H1 (cell line): ENCODE measurements at regions not wholly inside any gene's neighbourhood (a gene's known extent, or its start where the extent isn't known, plus 50 kb on each side); places are given as distances from the start of the nearest gene placed in this dataset.

Experiments used
- CTCF ChIA-PET: fragments of 300-600 bp; sonication (Branson Sonifier 250); formaldehyde crosslinking; loops from one replicate; lab custom pipeline; 2021; ENCODE audit not compliant: partially characterized antibody; lab: Charles Lee
- POLR2A ChIA-PET: fragments of 300-600 bp; sonication (Branson Sonifier 250); formaldehyde crosslinking; loops from one replicate; lab custom pipeline; 2021; ENCODE audit warnings: inconsistent platforms; ENCODE audit not compliant: partially characterized antibody; lab: Charles Lee
- DNase-seq, 2 experiments: peaks; one replicate each; pipeline versions ENCODE4 v3.0.0 to v3.0.0-alpha.2; 2010 to 2022; ENCODE audit warnings: low spot score in 2 of 2, low read depth in 1 of 2, mixed read lengths in 1 of 2
- FAIRE-seq: peaks from 2 replicates; lab custom pipeline; 2011; peaks lifted over from hg19 to GRCh38; lab: Jason Lieb, UNC
- H2AFZ ChIP-seq: 2 replicates; pipeline ENCODE4 v1.8.1; 2012; ENCODE audit warnings: low read length, inconsistent platforms
- H2AK5ac ChIP-seq: 2 replicates; pipeline ENCODE4 v1.6.1; 2013; ENCODE audit warnings: low read depth, low read length
- H2BK120ac ChIP-seq: replicated peaks from 2 replicates; pipeline ENCODE3; 2013; ENCODE audit warnings: low read depth, low read length, inconsistent platforms
- H2BK12ac ChIP-seq: 2 replicates; pipeline ENCODE4 v1.6.1; 2013; ENCODE audit warnings: low read depth, low read length
- H2BK15ac ChIP-seq: 2 replicates; pipeline ENCODE4 v1.6.1; 2013; ENCODE audit warnings: low read length
- H2BK20ac ChIP-seq: 2 replicates; pipeline ENCODE4 v1.6.1; 2013; ENCODE audit warnings: low read length
- H2BK5ac ChIP-seq: 2 replicates; pipeline ENCODE4 v1.6.1; 2013; ENCODE audit warnings: low read depth, low read length
- H3K14ac ChIP-seq: 2 replicates; pipeline ENCODE4 v1.6.1; 2013; ENCODE audit warnings: inconsistent platforms; ENCODE audit not compliant: insufficient read length
- H3K18ac ChIP-seq: 2 replicates; pipeline ENCODE4 v1.6.1; 2013; ENCODE audit warnings: low read length; ENCODE audit errors: extremely low read depth
- H3K23ac ChIP-seq: 2 replicates; pipeline ENCODE4 v1.6.1; 2013; ENCODE audit warnings: inconsistent platforms; ENCODE audit not compliant: insufficient read length
- H3K23me2 ChIP-seq: 2 replicates; pipeline ENCODE4 v1.6.1; 2013; ENCODE audit warnings: low read depth, low read length
- H3K27ac ChIP-seq: 2 replicates; pipeline ENCODE4 v1.6.1; 2011; ENCODE audit warnings: low read depth, low read length, inconsistent platforms
- H3K27me3 ChIP-seq, 4 experiments: replicated peaks in 1 of 4; 1 replicate in 1 of 4; 2 replicates in 3 of 4; pipeline versions ENCODE4 v1.6.1 to v1.8.1; 2011 to 2013; ENCODE audit warnings: low read length in 3 of 4, mild to moderate bottlenecking in 3 of 4, inconsistent platforms in 2 of 4, mixed read lengths in 2 of 4, moderate library complexity in 1 of 4; ENCODE audit not compliant: control insufficient read depth in 3 of 4, insufficient read depth in 3 of 4; ENCODE audit errors: extremely low read depth in 1 of 4
- H3K36me3 ChIP-seq, 4 experiments: 2 replicates each; pipeline versions ENCODE4 v1.6.1 to v1.8.1; 2011 to 2013; ENCODE audit warnings: mild to moderate bottlenecking in 4 of 4, low read length in 3 of 4, moderate library complexity in 2 of 4, control low read depth in 1 of 4, inconsistent platforms in 1 of 4; ENCODE audit not compliant: insufficient read depth in 4 of 4, control insufficient read depth in 2 of 4
- H3K4ac ChIP-seq: replicated peaks from 2 replicates; pipeline ENCODE3; 2013; ENCODE audit warnings: low read length, low read depth, mixed read lengths, inconsistent platforms; ENCODE audit not compliant: insufficient read length
- H3K4me1 ChIP-seq, 4 experiments: replicated peaks in 1 of 4; 1 replicate in 1 of 4; 2 replicates in 3 of 4; pipeline versions ENCODE4 v1.6.1 to v1.8.1; 2011 to 2013; ENCODE audit warnings: low read length in 3 of 4, inconsistent platforms in 2 of 4, mixed read lengths in 1 of 4; ENCODE audit not compliant: insufficient read depth in 4 of 4, control insufficient read depth in 3 of 4
- H3K4me2 ChIP-seq, 2 experiments: 2 replicates each; pipeline versions ENCODE4 v1.6.1 to v1.8.1; 2011 to 2013; ENCODE audit warnings: low read depth in 2 of 2, low read length in 2 of 2, control low read depth in 1 of 2, inconsistent platforms in 1 of 2, mild to moderate bottlenecking in 1 of 2; ENCODE audit not compliant: insufficient read depth in 1 of 2
- H3K4me3 ChIP-seq, 4 experiments: fragments of 200-600, 300-600 bp in 1 of 4; sonication (generic), shearing (Covaris generic), sonication (Bioruptor Twin) in 1 of 4; 2 replicates each; pipeline versions ENCODE4 v1.5.1 to v1.8.1; 2011 to 2016; ENCODE audit warnings: low read length in 4 of 4, low read depth in 3 of 4, control low read depth in 2 of 4, inconsistent platforms in 2 of 4, mild to moderate bottlenecking in 2 of 4, mixed read lengths in 1 of 4, moderate library complexity in 1 of 4; ENCODE audit not compliant: insufficient read depth in 2 of 4; ENCODE audit errors: extremely low read depth in 1 of 4
- H3K56ac ChIP-seq: replicated peaks from 2 replicates; pipeline ENCODE3; 2013; ENCODE audit warnings: low read depth, mild to moderate bottlenecking, mixed read lengths, low read length, inconsistent platforms; ENCODE audit not compliant: insufficient read length
- H3K79me1 ChIP-seq: 2 replicates; pipeline ENCODE4 v1.6.1; 2013; ENCODE audit warnings: low read depth, low read length, control low read depth
- H3K79me2 ChIP-seq, 2 experiments: 2 replicates each; pipeline versions ENCODE4 v1.6.1 to v1.8.1; 2012 to 2013; ENCODE audit warnings: low read length in 2 of 2, mild to moderate bottlenecking in 2 of 2, inconsistent platforms in 1 of 2; ENCODE audit not compliant: insufficient read depth in 2 of 2, control insufficient read depth in 1 of 2
- H3K9ac ChIP-seq, 4 experiments: replicated peaks in 1 of 4; 1 replicate in 1 of 4; 2 replicates in 3 of 4; pipeline versions ENCODE4 v1.6.1 to v1.8.1; 2011 to 2013; ENCODE audit warnings: low read depth in 3 of 4, low read length in 3 of 4, control low read depth in 2 of 4, mild to moderate bottlenecking in 2 of 4, moderate library complexity in 2 of 4, inconsistent platforms in 1 of 4; ENCODE audit errors: extremely low read depth in 1 of 4
- H3K9me3 ChIP-seq, 2 experiments: 2 replicates each; pipeline versions ENCODE4 v1.6.1 to v1.8.1; 2012 to 2013; ENCODE audit warnings: mild to moderate bottlenecking in 2 of 2, moderate library complexity in 2 of 2, control low read depth in 1 of 2, inconsistent platforms in 1 of 2, low read depth in 1 of 2, low read length in 1 of 2, mixed read lengths in 1 of 2; ENCODE audit not compliant: insufficient read depth in 2 of 2
- H4K20me1 ChIP-seq, 2 experiments: replicated peaks in 1 of 2; 2 replicates each; pipeline versions ENCODE3 to v1.8.1; 2011 to 2013; ENCODE audit warnings: inconsistent platforms in 2 of 2, low read length in 2 of 2, mild to moderate bottlenecking in 1 of 2; ENCODE audit not compliant: insufficient read depth in 2 of 2, control insufficient read depth in 1 of 2
- H4K5ac ChIP-seq: 2 replicates; pipeline ENCODE4 v1.6.1; 2013; ENCODE audit warnings: low read length, low read depth, mixed read lengths, inconsistent platforms; ENCODE audit not compliant: insufficient read length
- H4K8ac ChIP-seq: 2 replicates; pipeline ENCODE4 v1.8.0; 2013; ENCODE audit warnings: mild to moderate bottlenecking, moderate library complexity, low read length, inconsistent platforms; ENCODE audit not compliant: insufficient read depth; ENCODE audit errors: extremely low read depth
- H4K91ac ChIP-seq: replicated peaks from 2 replicates; pipeline ENCODE3; 2013; ENCODE audit warnings: low read length, mixed read lengths, inconsistent platforms; ENCODE audit not compliant: insufficient read length
- ATF3 ChIP-seq: IDR thresholded peaks from 2 replicates; pipeline ENCODE4 v1.6.1; 2011; ENCODE audit warnings: low read depth, mild to moderate bottlenecking, low read length; ENCODE audit not compliant: insufficient read depth
- BRCA1 ChIP-seq: IDR thresholded peaks from 2 replicates; pipeline ENCODE4 v1.6.1; 2012; ENCODE audit warnings: low read depth, low read length, improper control_type of control experiment
- CBX5 ChIP-seq: fragments of 300-800, 300-1000 bp; sonication (generic); IDR thresholded peaks from 2 replicates; pipeline ENCODE4 v1.7.1; 2016; ENCODE audit warnings: antibody characterized with exemption, low read length, low read depth
- CTBP2 ChIP-seq: IDR thresholded peaks from 2 replicates; pipeline ENCODE4 v1.7.0; 2011; ENCODE audit warnings: borderline replicate concordance, mild to moderate bottlenecking, moderate library complexity, mixed read lengths, low read length; ENCODE audit not compliant: insufficient read depth, insufficient read length
- EGR1 ChIP-seq: IDR thresholded peaks from 2 replicates; pipeline ENCODE4 v1.6.1; 2011; ENCODE audit warnings: low read depth, low read length, borderline replicate concordance
- EZH2 ChIP-seq: fragments of 200-600 bp; sonication (generic); IDR thresholded peaks from 2 replicates; pipeline ENCODE4 v1.7.1; 2012; ENCODE audit warnings: low read depth, mild to moderate bottlenecking, moderate library complexity, low read length, inconsistent platforms; ENCODE audit not compliant: severe bottlenecking
- GTF2F1 ChIP-seq: IDR thresholded peaks from 2 replicates; pipeline ENCODE4 v1.6.1; 2012; ENCODE audit warnings: low read depth, low read length, improper control_type of control experiment, borderline replicate concordance
- NRF1 ChIP-seq: IDR thresholded peaks from 2 replicates; pipeline ENCODE4 v1.6.1; 2011; ENCODE audit warnings: mild to moderate bottlenecking, low read depth, low read length, improper control_type of control experiment
- POLR2A ChIP-seq, 2 experiments: IDR thresholded peaks; 1 replicate in 1 of 2; 2 replicates in 1 of 2; pipeline ENCODE4 v1.6.1; 2011; ENCODE audit warnings: low read depth in 2 of 2, low read length in 2 of 2, mild to moderate bottlenecking in 2 of 2; ENCODE audit errors: control extremely low read depth in 1 of 2
- RFX5 ChIP-seq: IDR thresholded peaks from 2 replicates; pipeline ENCODE4 v1.6.1; 2011; ENCODE audit warnings: low read depth, low read length, improper control_type of control experiment, borderline replicate concordance
- SIX5 ChIP-seq: IDR thresholded peaks from 2 replicates; pipeline ENCODE4 v1.6.1; 2011; ENCODE audit warnings: mild to moderate bottlenecking, low read depth, low read length
- SP1 ChIP-seq: IDR thresholded peaks from 2 replicates; pipeline ENCODE4 v1.6.1; 2011; ENCODE audit warnings: low read depth, low read length
- TAF1 ChIP-seq: IDR thresholded peaks from 2 replicates; pipeline ENCODE4 v1.6.1; 2011; ENCODE audit warnings: mild to moderate bottlenecking, low read depth, low read length
- WGBS, 2 experiments: shearing (Covaris generic) in 1 of 2; methylation state at CpG; one replicate each; pipeline versions ENCODE4 v1.1.6 to v1.1.7; 2013 to 2015; ENCODE audit warnings: low lambda C conversion rate in 2 of 2, mixed read lengths in 2 of 2, inconsistent platforms in 1 of 2, low coverage in 1 of 2, missing lambda C conversion rate in 1 of 2; ENCODE audit not compliant: insufficient replicate concordance in 2 of 2, insufficient coverage in 1 of 2, insufficient read length in 1 of 2; ENCODE audit errors: extremely low coverage in 1 of 2, missing lambda C conversion rate in 1 of 2; 5-methylcytosine and 5-hydroxymethylcytosine counted together
- TF ChIP-seq, protein P1 (sequence below): IDR thresholded peaks from 2 replicates; pipeline ENCODE4 v1.6.1; 2012; ENCODE audit warnings: inconsistent platforms

GRCh38 chr6:56869346-56869745 lies 85.6 kb upstream of the BEND6 start:
- DNase-seq (no peak), FAIRE-seq (no peak)
- H3K23ac ChIP-seq = no peak overlapping the region
- H4K8ac ChIP-seq = no peak overlapping the region
- H3K23me2 ChIP-seq = no peaks in the 10 kb centered on the region; the same call in 1 of the 2 replicates
- no peak overlapping the region for H2BK12ac ChIP-seq
- H2BK15ac ChIP-seq = no peak overlapping the region
- no peak overlapping the region for H3K18ac ChIP-seq
- no peak overlapping the region for H3K27ac ChIP-seq
- no peak overlapping the region for H4K91ac ChIP-seq
- 93% methylated on average over 2 of the region's 2 CpGs; no CpG with 5 or more reads in 1 of the 2 experiments for WGBS, 2 experiments
- no peak overlapping the region for H4K5ac ChIP-seq
- H3K9me3 ChIP-seq = no peaks in the 10 kb centered on the region
- POLR2A ChIA-PET = interaction anchor here (0.7 to 1.5 kb wide), 3 partner anchors 18 to 51 kb away, joined by 3 to 5 read pairs (median 3); no protein-coding TSS in a partner anchor
- no peak overlapping the region for H3K14ac ChIP-seq
- H2BK120ac ChIP-seq = peak overlapping the region; percentile 72
- no peak overlapping the region for H3K4me2 ChIP-seq
- H2BK20ac ChIP-seq = no peak overlapping the region
- H3K27me3 ChIP-seq = no peaks in the 10 kb centered on the region
- H2AFZ ChIP-seq = no peak overlapping the region
- no peak overlapping the region for H2AK5ac ChIP-seq
- no peak overlapping the region for H3K4ac ChIP-seq
- CTCF ChIA-PET = interaction anchor here (0.6 to 6.2 kb wide), 6 partner anchors 18 to 802 kb away, joined by 3 to 24 read pairs (median 4); no protein-coding TSS in a partner anchor
- no peaks in the 10 kb centered on the region for H3K36me3 ChIP-seq
- no peaks in the 10 kb centered on the region for H3K79me2 ChIP-seq
- no peaks in the 10 kb centered on the region for H3K79me1 ChIP-seq
- H3K4me1 ChIP-seq = peaks cover 0 to 5% (median under 1%) of the 10 kb centered on the region in 4 experiments; a peak in 4 of 7 replicates
- H2BK5ac ChIP-seq = no peak overlapping the region
- no peak overlapping the region for H3K9ac ChIP-seq
- H3K4me3 ChIP-seq = no peak overlapping the region
- H3K56ac ChIP-seq = no peak overlapping the region
- H4K20me1 ChIP-seq = no peaks in the 10 kb centered on the region
- TF ChIP-seq RFX5 (no peak), EZH2 (no peak), ATF3 (no peak), POLR2A (IDR thresholded peaks at IDR 0.05; ENCODE audit: control extremely low read depth in 1 of 2, low read depth in 2 of 2, low read length in 2 of 2) (no peak), BRCA1 (no peak), SIX5 (no peak), TAF1 (no peak), GTF2F1 (no peak), CTBP2 (no peak), NRF1 (no peak), SP1 (no peak), EGR1 (no peak), CBX5 (no peak)
- TF ChIP-seq, protein P1, sequence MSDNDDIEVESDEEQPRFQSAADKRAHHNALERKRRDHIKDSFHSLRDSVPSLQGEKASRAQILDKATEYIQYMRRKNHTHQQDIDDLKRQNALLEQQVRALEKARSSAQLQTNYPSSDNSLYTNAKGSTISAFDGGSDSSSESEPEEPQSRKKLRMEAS = no peak
